AG04449 (cell line): ENCODE measurements at regions not wholly inside any gene's neighbourhood (a gene's known extent, or its start where the extent isn't known, plus 50 kb on each side); places are given as distances from the start of the nearest gene placed in this dataset.
"Not testable (repeated sequence)": the region's sequence is repeated elsewhere in the genome, so short reads cannot be mapped to it uniquely, and the experiment has no call there.

ENCODE experiments used
- CTCF ChIA-PET: fragments of 350-600 bp; formaldehyde crosslinking; extraction: SDS; loops from one replicate; lab custom pipeline; 2021; ENCODE audit warnings: antibody characterized with exemption; lab: Yijun Ruan, JAX
- POLR2A ChIA-PET: fragments of 400-600, 350-600 bp; formaldehyde crosslinking; extraction: SDS; loops from one replicate; lab custom pipeline; 2020; ENCODE audit warnings: antibody characterized with exemption, inconsistent platforms; lab: Yijun Ruan, JAX
- DNase-seq: peaks from one replicate; pipeline ENCODE4 v3.0.0-alpha.2; 2010; ENCODE audit warnings: low read depth, low spot score
- H3K4me3 ChIP-seq: 2 replicates; pipeline ENCODE4 v1.5.1; 2011; ENCODE audit warnings: low read depth, mild to moderate bottlenecking, control low read depth, low read length
- TF ChIP-seq, protein P1 (sequence below): IDR thresholded peaks from one replicate; pipeline ENCODE4 v1.5.1; 2011; ENCODE audit warnings: mild to moderate bottlenecking, moderate library complexity, low read length, control low read depth, inconsistent platforms; ENCODE audit not compliant: insufficient read depth; ENCODE audit errors: missing control alignments

DNA sequence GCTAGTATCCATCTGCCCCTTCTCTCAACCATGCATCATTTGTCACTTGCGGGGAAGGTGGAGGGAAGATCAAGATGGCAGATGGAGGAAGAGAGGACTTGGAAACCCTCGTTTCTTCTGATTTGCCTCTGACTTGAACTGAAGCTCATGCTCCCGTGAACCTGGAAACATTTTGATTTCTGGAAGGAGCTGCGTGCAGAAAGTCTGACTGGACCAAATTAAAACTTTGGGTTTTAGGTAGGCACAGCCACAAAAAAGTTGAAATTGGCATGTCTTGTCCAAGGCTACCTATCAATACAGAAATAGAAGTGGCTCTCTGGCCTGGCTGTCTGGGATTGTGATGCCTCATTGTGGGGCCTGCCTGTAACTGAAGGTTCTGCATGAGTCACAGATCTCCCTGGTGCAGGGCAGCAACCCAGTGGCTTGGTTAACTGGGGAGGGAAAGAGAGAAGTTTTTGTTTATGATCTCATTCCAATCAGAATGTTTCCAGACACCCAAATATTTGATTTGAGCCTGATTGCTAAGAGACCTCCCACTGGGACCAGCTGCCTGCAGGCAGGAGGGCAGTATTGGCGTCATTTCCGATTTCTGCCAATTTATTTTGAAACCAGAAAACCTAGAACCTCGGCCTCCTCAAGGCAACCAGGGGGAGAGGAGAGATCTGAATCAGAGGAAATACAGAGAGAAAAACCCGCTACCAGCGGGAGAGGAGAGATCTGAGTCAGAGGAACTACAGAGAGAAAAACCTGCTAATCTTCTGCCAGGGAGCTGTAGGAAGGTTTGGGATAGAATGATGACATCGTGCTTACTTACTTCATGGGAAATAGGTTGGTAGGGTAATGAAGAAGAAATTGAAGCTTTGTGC is 363.6 kb downstream of the ANKRD30A start:
- ChIA-PET CTCF (no interaction called here), POLR2A (no interaction called here)
- no peak for DNase-seq
- TF ChIP-seq, protein P1, sequence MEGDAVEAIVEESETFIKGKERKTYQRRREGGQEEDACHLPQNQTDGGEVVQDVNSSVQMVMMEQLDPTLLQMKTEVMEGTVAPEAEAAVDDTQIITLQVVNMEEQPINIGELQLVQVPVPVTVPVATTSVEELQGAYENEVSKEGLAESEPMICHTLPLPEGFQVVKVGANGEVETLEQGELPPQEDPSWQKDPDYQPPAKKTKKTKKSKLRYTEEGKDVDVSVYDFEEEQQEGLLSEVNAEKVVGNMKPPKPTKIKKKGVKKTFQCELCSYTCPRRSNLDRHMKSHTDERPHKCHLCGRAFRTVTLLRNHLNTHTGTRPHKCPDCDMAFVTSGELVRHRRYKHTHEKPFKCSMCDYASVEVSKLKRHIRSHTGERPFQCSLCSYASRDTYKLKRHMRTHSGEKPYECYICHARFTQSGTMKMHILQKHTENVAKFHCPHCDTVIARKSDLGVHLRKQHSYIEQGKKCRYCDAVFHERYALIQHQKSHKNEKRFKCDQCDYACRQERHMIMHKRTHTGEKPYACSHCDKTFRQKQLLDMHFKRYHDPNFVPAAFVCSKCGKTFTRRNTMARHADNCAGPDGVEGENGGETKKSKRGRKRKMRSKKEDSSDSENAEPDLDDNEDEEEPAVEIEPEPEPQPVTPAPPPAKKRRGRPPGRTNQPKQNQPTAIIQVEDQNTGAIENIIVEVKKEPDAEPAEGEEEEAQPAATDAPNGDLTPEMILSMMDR: no peak
- no peak overlapping the region for H3K4me3 ChIP-seq

DNA sequence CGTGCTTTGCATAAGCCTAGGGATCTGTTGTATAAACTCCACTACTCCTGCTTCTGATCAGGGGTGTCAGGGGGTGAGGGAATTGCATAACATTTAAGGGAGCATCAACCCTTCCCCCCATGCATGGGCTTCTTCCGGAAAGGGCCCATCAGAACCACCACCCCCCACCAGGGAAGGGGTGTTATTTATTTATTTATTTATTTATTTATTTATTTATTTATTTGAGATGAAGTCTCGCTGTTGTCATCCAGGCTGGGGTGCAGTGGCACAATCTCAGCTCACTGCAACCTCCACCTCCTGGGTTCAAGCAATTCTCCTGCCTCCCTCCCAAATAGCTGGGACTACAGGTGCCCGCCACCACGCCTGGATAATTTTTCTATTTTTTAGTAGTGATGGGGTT is 355.2 kb downstream of the ANKRD30A start:
- POLR2A ChIA-PET, DNase-seq, H3K4me3 ChIP-seq, CTCF ChIA-PET: not testable (repeated sequence)

DNA sequence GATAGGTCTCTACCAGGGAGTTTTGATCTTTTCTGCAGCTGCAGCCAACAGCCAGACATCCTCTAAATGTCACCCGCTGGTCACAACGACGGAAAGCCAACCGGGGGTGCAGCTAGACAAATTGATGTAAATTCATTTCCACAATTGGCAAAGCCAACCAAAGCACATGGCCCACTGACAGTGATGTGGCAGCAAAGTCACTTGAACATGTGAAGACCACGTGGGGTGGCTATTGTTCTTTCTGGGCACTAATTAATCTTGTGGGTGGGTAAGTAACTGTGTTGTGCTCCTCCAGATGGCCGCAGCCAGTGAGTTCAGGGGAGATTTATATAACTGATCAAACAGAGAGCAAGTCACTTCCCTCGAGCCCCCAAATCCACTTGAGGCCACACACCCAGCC is 354.1 kb downstream of the ANKRD30A start:
- no peak overlapping the region for H3K4me3 ChIP-seq
- ChIA-PET POLR2A (no interaction called here), CTCF (no interaction called here)
- no peak for DNase-seq
- TF ChIP-seq, protein P1: no peak

- DNase-seq: no peak
- H3K4me3 ChIP-seq: no peak overlapping the region
- ChIA-PET POLR2A (no interaction called here), CTCF (no interaction called here)
- TF ChIP-seq, protein P1: no peak
Observed at GRCh38 chr10:37478381-37478780, 353.0 kb downstream of the ANKRD30A start.

GRCh38 chr10:37476285-37476684 is 350.9 kb downstream of the ANKRD30A start:
- no peak for DNase-seq
- TF ChIP-seq, protein P1: no peak
- POLR2A ChIA-PET: no interaction called here
- no peak overlapping the region for H3K4me3 ChIP-seq
- CTCF ChIA-PET: no interaction called here

DNA sequence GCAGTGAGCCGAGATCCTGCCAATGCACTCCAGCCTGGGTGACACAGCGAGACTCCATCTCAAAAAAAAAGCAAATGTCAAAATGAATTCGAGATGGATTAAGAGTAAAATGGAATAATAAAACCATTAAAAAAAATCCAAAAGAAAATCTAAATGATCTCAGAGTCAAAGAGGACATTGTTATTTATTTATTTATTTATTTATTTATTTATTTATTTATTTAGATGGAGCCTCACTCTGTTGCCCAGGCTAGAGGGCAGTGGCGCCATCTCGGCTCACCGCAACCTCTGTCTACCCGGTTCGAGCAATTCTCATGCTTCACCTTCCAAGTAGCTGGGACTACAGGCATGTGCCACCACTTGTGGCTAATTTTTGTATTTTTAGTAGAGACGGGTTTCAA is 349.2 kb downstream of the ANKRD30A start:
- no peak for DNase-seq
- CTCF ChIA-PET: no interaction called here
- POLR2A ChIA-PET: no interaction called here
- TF ChIP-seq, protein P1: no peak
- no peak overlapping the region for H3K4me3 ChIP-seq

- ChIA-PET POLR2A (no interaction called here), CTCF (no interaction called here)
- TF ChIP-seq, protein P1: no peak
- no peak overlapping the region for H3K4me3 ChIP-seq
- DNase-seq: no peak
Observed at GRCh38 chr10:37473906-37474305, 348.5 kb downstream of the ANKRD30A start.
